Adrenal gland (tissue), 5 donors: ENCODE measurements at regions not wholly inside any gene's neighbourhood (a gene's known extent, or its start where the extent isn't known, plus 50 kb on each side); places are given as distances from the start of the nearest gene placed in this dataset.

ENCODE experiments used
- CTCF ChIP-seq, 6 experiments: fragments of 450-650 bp in 4 of 6; fragments of 200-600 bp in 2 of 6; sonication (generic) in 1 of 6; IDR thresholded peaks; 1 replicate in 5 of 6; 2 replicates in 1 of 6; pipeline versions ENCODE4 v1.5.1 to v1.8.0; 2016 to 2021; ENCODE audit warnings: antibody characterized with exemption in 6 of 6, mild to moderate bottlenecking in 2 of 6, moderate library complexity in 1 of 6
- POLR2A ChIP-seq, 2 donors: fragments of 450-650 bp; IDR thresholded peaks; one replicate each; pipeline ENCODE4 v1.6.1; 2017; ENCODE audit warnings: antibody characterized with exemption in 2 of 2, mild to moderate bottlenecking in 2 of 2, moderate library complexity in 1 of 2
- donor health status: DM: no; HTN: no; CAD: no.

- TF ChIP-seq CTCF (IDR thresholded peaks at IDR 0.05) = no peak
- no peak for TF ChIP-seq POLR2A (IDR thresholded peaks at IDR 0.05)
These were observed 1430.9 kb upstream of the MIR17HG start for GRCh38 chr13:89916551-89916950.
